Neuronal stem cell (in vitro differentiated cells): ENCODE measurements at regions not wholly inside any gene's neighbourhood (a gene's known extent, or its start where the extent isn't known, plus 50 kb on each side); places are given as distances from the start of the nearest gene placed in this dataset.
"Not testable (repeated sequence)": the region's sequence is repeated elsewhere in the genome, so short reads cannot be mapped to it uniquely, and the experiment has no call there.

ENCODE experiments used
- DNase-seq: peaks from one replicate; pipeline ENCODE4 v3.0.0-alpha.2; 2013; ENCODE audit warnings: low spot score
- H2AFZ ChIP-seq: one replicate; pipeline ENCODE4 v1.6.1; 2013; ENCODE audit warnings: mild to moderate bottlenecking, low read length, inconsistent platforms
- H2AK5ac ChIP-seq: 2 replicates; pipeline ENCODE4 v1.6.1; 2013; ENCODE audit warnings: low read depth, mild to moderate bottlenecking, inconsistent platforms, low read length, moderate library complexity, mixed read lengths
- H2BK120ac ChIP-seq: 2 replicates; pipeline ENCODE4 v1.6.1; 2013; ENCODE audit warnings: low read depth, mild to moderate bottlenecking, inconsistent platforms, low read length, moderate library complexity, mixed read lengths
- H2BK12ac ChIP-seq: one replicate; pipeline ENCODE4 v1.6.1; 2013; ENCODE audit warnings: low read length, inconsistent platforms
- H2BK15ac ChIP-seq: 2 replicates; pipeline ENCODE4 v1.6.1; 2013; ENCODE audit warnings: mild to moderate bottlenecking, low read length, inconsistent platforms, mixed read lengths
- H2BK5ac ChIP-seq: one replicate; pipeline ENCODE4 v1.6.1; 2013; ENCODE audit warnings: inconsistent platforms, mild to moderate bottlenecking, low read length, moderate library complexity
- H3K14ac ChIP-seq: one replicate; pipeline ENCODE4 v1.6.1; 2013; ENCODE audit warnings: low read length, inconsistent platforms
- H3K18ac ChIP-seq: 2 replicates; pipeline ENCODE4 v1.6.1; 2013; ENCODE audit warnings: low read length, inconsistent platforms
- H3K23ac ChIP-seq: 2 replicates; pipeline ENCODE4 v1.6.1; 2013; ENCODE audit warnings: low read depth, mild to moderate bottlenecking, mixed read lengths, low read length, inconsistent platforms; ENCODE audit not compliant: poor library complexity
- H3K27ac ChIP-seq: replicated peaks from 3 replicates; pipeline ENCODE4 v1.5.1; 2013; ENCODE audit warnings: low read length, inconsistent platforms
- H3K27me3 ChIP-seq, 3 experiments: 2 replicates each; pipeline ENCODE4 v1.6.1; 2013; ENCODE audit warnings: low read length in 3 of 3, mild to moderate bottlenecking in 2 of 3, inconsistent platforms in 1 of 3, low read depth in 1 of 3, mixed read lengths in 1 of 3, moderate library complexity in 1 of 3; ENCODE audit not compliant: control insufficient read depth in 3 of 3, insufficient read depth in 3 of 3
- H3K36me3 ChIP-seq, 2 donors: replicated peaks in 1 of 2; 2 replicates each; pipeline ENCODE4 v1.6.1; 2013; ENCODE audit warnings: low read length in 2 of 2; ENCODE audit not compliant: control insufficient read depth in 2 of 2, insufficient read depth in 2 of 2
- H3K4ac ChIP-seq: 2 replicates; pipeline ENCODE4 v1.6.1; 2013; ENCODE audit warnings: inconsistent platforms, mild to moderate bottlenecking, low read length, moderate library complexity
- H3K4me1 ChIP-seq, 2 donors: 1 replicate in 1 of 2; 2 replicates in 1 of 2; pipeline ENCODE4 v1.6.1; 2013; ENCODE audit warnings: low read length in 2 of 2, low read depth in 1 of 2; ENCODE audit not compliant: control insufficient read depth in 2 of 2, insufficient read depth in 1 of 2
- H3K4me2 ChIP-seq: one replicate; pipeline ENCODE4 v1.6.1; 2013; ENCODE audit warnings: mild to moderate bottlenecking, low read length, inconsistent platforms; ENCODE audit not compliant: insufficient read depth, poor library complexity, severe bottlenecking
- H3K4me3 ChIP-seq, 2 donors: 2 replicates each; pipeline ENCODE4 v1.5.1; 2013; ENCODE audit warnings: low read length in 2 of 2, mild to moderate bottlenecking in 2 of 2, inconsistent platforms in 1 of 2, moderate library complexity in 1 of 2
- H3K79me1 ChIP-seq: one replicate; pipeline ENCODE4 v1.6.1; 2013; ENCODE audit warnings: low read depth, mild to moderate bottlenecking, inconsistent platforms, low read length, moderate library complexity
- H3K9ac ChIP-seq: one replicate; pipeline ENCODE4 v1.6.1; 2013; ENCODE audit warnings: mild to moderate bottlenecking, low read depth, low read length, inconsistent platforms; ENCODE audit not compliant: poor library complexity
- H3K9me3 ChIP-seq, 2 donors: replicated peaks in 1 of 2; 2 replicates each; pipeline versions ENCODE3 to v1.6.1; 2013; ENCODE audit warnings: low read length in 2 of 2, mild to moderate bottlenecking in 2 of 2, inconsistent platforms in 1 of 2, low read depth in 1 of 2, mixed read lengths in 1 of 2, moderate library complexity in 1 of 2; ENCODE audit not compliant: control insufficient read depth in 2 of 2, insufficient read depth in 1 of 2
- H4K8ac ChIP-seq: one replicate; pipeline ENCODE4 v1.6.1; 2013; ENCODE audit warnings: low read depth, mild to moderate bottlenecking, inconsistent platforms, low read length, moderate library complexity
- H4K91ac ChIP-seq: one replicate; pipeline ENCODE4 v1.6.1; 2013; ENCODE audit warnings: low read length, low read depth, mild to moderate bottlenecking, inconsistent platforms; ENCODE audit not compliant: poor library complexity
- WGBS, 2 donors: extraction: QIAGEN DNeasy Blood & Tissue Kit; methylation state at CpG; one replicate each; pipeline ENCODE4 v1.1.7; 2013; ENCODE audit warnings: missing lambda C conversion rate in 2 of 2, mixed read lengths in 1 of 2; ENCODE audit not compliant: insufficient read length in 2 of 2, insufficient replicate concordance in 1 of 2; ENCODE audit errors: extremely low coverage in 2 of 2; 5-methylcytosine and 5-hydroxymethylcytosine counted together

DNA sequence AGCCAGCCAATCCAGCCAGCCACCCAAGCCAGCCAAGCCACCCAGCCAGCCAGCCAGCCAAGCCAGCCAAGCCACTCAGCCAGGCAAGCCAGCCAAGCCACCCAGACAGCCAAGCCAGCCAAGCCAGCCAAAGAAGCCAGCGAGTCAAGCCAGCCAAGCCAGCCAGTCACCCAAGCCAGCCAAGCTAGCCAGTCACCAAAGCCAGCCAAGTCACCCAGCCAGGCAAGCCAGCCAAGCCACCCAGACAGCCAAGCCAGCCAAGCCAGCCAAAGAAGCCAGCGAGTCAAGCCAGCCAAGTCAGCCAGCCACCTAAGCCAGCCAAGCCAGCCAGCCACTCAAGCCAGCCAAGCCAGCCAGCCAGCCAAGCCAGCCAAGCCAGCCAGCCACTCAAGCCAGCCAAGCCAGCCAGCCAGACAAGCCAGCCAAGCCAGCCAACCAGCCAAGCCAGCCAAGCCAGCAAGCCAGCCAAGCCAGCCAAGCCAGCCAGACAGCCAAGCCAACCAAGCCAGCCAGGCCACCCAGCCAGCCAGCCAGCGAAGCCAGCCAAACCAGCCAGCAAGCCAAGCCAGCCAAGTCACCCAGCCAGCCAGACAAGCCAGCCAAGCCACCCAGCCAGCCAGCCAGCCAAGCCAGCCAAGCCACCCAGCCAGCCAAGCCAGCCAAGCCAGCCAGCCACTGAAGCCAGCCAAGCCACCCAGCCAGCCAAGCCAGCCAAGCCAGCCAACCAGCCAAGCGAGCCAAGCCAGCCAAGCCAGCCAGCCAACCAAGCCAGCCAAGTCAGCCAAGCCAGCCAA lies 198.8 kb downstream of the GOLGA6L6 start:
- not testable (repeated sequence) for DNase-seq, H3K23ac ChIP-seq, H3K4me3 ChIP-seq, H3K27me3 ChIP-seq, H3K27ac ChIP-seq, H2BK15ac ChIP-seq, H3K79me1 ChIP-seq, H3K36me3 ChIP-seq, H3K4me1 ChIP-seq, H2BK5ac ChIP-seq, H3K14ac ChIP-seq, H3K4me2 ChIP-seq, H2AK5ac ChIP-seq, H3K18ac ChIP-seq, H2AFZ ChIP-seq, H3K4ac ChIP-seq, H2BK12ac ChIP-seq, H4K91ac ChIP-seq, H2BK120ac ChIP-seq, H4K8ac ChIP-seq
- Histone ChIP-seq H3K9me3 (peaks cover 18 to 20% of the 10 kb centered on the region in 2 donors), H3K9ac (peak overlapping the region; percentile 4)
- WGBS, 2 donors, result no CpG with 5 or more reads among the region's 4 CpGs

DNA sequence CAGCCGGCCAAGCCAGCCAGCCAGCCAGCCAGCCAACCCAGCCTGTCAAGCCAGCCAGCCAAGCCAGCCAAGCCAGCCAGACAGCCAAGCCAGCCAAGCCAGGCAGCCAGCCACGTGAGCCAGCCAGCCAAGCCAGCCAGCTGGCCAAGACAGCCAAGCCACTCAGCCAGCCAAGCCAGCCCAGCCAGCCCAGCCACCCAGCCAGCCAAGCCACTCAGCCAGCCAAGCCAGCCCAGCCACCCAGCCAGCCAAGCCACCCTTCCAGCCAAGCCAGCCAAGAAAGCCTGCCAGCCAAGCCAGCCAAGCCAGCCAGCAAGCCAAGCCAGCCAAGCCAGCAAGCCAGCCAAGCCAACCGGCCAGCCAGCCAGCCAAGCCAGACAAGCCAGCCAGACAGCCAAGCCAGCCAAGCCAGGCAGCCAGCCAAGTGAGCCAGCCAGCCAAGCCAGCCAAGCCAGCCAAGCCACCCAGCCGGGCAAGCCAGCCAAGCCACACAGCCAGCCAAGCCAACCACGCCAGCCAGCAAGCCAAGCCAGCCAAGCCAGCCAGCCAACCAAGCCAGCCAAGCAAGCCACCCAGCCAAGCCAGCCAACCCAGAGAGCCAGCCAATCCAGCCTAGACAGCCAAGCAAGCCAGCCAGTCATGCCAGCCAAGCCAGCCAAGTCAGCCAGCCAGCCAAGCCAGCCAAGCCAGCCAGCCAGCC lies 199.5 kb downstream of the GOLGA6L6 start:
- H3K36me3 ChIP-seq, result no peaks in the 10 kb centered on the region
- H3K4me2 ChIP-seq, result no peak overlapping the region
- H2BK12ac ChIP-seq, result no peak overlapping the region
- H2BK15ac ChIP-seq, result no peak overlapping the region
- peak overlapping the region; percentile 4 for H3K9ac ChIP-seq
- H3K4ac ChIP-seq, result no peak overlapping the region
- H3K14ac ChIP-seq, result no peak overlapping the region
- peaks cover 18 to 20% of the 10 kb centered on the region in 2 donors for H3K9me3 ChIP-seq
- no peak overlapping the region for H2BK120ac ChIP-seq
- no peak overlapping the region for H2BK5ac ChIP-seq
- H3K4me3 ChIP-seq, result no peak overlapping the region
- peak overlapping the region; percentile 100 for H3K23ac ChIP-seq
- no peak overlapping the region for H3K27ac ChIP-seq
- no peak overlapping the region for H3K18ac ChIP-seq
- H2AK5ac ChIP-seq, result no peak overlapping the region
- no peak overlapping the region for H4K91ac ChIP-seq
- H3K4me1 ChIP-seq, result no peaks in the 10 kb centered on the region
- peaks cover 5% of the 10 kb centered on the region for H3K79me1 ChIP-seq
- H2AFZ ChIP-seq, result no peak overlapping the region
- H4K8ac ChIP-seq, result no peak overlapping the region
- no CpG with 5 or more reads among the region's 5 CpGs for WGBS, 2 donors
- DNase-seq, result no peak
- H3K27me3 ChIP-seq, result no peaks in the 10 kb centered on the region

DNA sequence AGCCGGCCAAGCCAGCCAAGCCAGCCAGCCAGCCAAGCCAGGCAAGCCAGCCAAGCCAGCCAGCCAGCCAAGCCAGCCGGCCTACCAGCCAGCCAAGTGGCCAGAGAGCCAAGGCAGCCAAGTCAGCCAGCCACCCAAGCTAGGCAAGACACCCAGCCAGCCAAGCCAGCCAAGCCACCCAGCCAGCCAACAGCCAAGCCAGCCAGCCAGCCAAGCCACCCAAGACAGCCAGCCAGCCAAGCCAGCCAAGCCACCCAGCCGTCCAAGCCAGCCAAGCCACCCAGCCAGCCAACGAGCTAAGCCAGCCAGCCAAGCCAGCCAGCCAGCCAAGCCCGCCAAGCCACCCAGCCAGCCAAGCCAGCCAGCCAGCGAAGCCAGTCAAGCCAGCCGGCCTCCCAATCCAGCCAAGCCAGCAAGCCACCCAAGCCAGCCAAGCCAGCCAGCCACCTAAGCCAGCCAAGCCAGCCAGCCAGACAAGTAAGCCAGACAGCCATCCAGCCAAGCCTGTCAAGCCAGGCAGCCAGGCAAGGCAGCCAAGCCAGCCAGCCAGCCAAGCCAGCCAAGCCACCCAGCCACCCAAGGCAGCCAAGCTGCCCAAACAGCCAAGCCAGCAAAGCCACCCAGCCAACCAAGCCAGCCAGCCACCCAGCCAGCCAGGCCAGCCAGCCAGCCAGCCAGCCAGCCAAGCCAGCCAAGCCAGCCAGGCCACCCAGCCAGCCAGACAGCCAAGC lies 200.5 kb downstream of the GOLGA6L6 start:
- Histone ChIP-seq H3K27ac (no peak overlapping the region), H3K79me1 (peaks cover 5% of the 10 kb centered on the region), H3K4me2 (no peak overlapping the region), H2BK15ac (no peak overlapping the region), H2AK5ac (no peak overlapping the region), H3K4me3 (no peak overlapping the region), H2AFZ (no peak overlapping the region), H2BK120ac (no peak overlapping the region), H3K18ac (no peak overlapping the region), H2BK5ac (no peak overlapping the region), H3K4me1 (no peaks in the 10 kb centered on the region), H3K9ac (peak overlapping the region; percentile 21), H3K27me3 (no peaks in the 10 kb centered on the region), H2BK12ac (peak overlapping the region; percentile 41), H3K9me3 (peaks cover 15 to 18% of the 10 kb centered on the region in 2 donors), H4K8ac (no peak overlapping the region), H3K14ac (no peak overlapping the region), H3K36me3 (no peaks in the 10 kb centered on the region), H3K4ac (no peak overlapping the region), H4K91ac (no peak overlapping the region), H3K23ac (peak overlapping the region; percentile 100)
- WGBS, 2 donors, result no CpG with 5 or more reads among the region's 7 CpGs
- no peak for DNase-seq
